Activated naive CD8-positive, alpha-beta T cell treated with anti-CD3 and anti-CD28 coated beads, Interleukin-2, amount 10 ng/mL, durations not matched to agents 7 days and 5 days (primary cell): ENCODE measurements at regions not wholly inside any gene's neighbourhood (a gene's known extent, or its start where the extent isn't known, plus 50 kb on each side); places are given as distances from the start of the nearest gene placed in this dataset.

Experiments used
- ATAC-seq: fragments of 150-1000 bp; cut with Tn5 transposase; one replicate; pipeline ENCODE4 v1.10.0; 2021; ENCODE audit warnings: low read depth, moderate library complexity
- POLR2A ChIA-PET: fragments of 350-600 bp; sonication (Branson Sonifier 250); formaldehyde crosslinking; loops from one replicate; lab custom pipeline; 2021; ENCODE audit warnings: antibody characterized with exemption; lab: Charles Lee
- DNase-seq: peaks from one replicate; pipeline ENCODE4 v3.0.0; 2021
- H3K27ac Mint-ChIP-seq: one replicate; pipeline ENCODE4 v1.8.0; 2022; ENCODE audit warnings: mild to moderate bottlenecking, mixed read lengths
- H3K27me3 Mint-ChIP-seq: one replicate; pipeline ENCODE4 v1.8.0; 2022; ENCODE audit warnings: mild to moderate bottlenecking, moderate library complexity, mixed read lengths
- H3K36me3 Mint-ChIP-seq: one replicate; pipeline ENCODE4 v1.8.0; 2021; ENCODE audit warnings: mild to moderate bottlenecking, mixed read lengths
- H3K4me1 Mint-ChIP-seq: one replicate; pipeline ENCODE4 v1.8.0; 2021; ENCODE audit warnings: mixed read lengths
- H3K4me3 Mint-ChIP-seq: one replicate; pipeline ENCODE4 v1.8.0; 2022; ENCODE audit warnings: mild to moderate bottlenecking, moderate library complexity, mixed read lengths
- H3K9me3 Mint-ChIP-seq: one replicate; pipeline ENCODE4 v1.8.0; 2021; ENCODE audit warnings: mixed read lengths

DNA sequence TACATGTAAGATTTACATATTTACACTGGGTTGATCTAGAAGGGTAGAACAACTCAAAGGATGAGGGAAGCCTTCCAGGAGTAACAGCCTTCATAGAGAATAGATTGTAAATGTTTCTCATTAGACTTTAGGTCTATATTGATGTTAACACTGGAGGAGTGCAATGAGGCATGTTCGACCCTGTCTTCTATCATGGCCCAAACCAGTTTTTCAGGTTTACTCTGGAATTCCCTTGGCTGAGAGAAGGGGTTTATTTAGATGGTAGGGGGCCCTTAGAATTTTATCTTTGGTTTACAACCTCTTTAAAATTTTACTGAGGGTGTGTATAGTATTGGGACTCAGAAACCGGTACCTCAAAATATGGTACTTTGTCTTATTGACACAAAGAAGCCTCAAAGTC, 634.9 kb upstream of the PIK3C3 start:
- POLR2A ChIA-PET = no interaction called here
- Mint-ChIP-seq H3K36me3 (no peaks in the 10 kb centered on the region), H3K27me3 (no peaks in the 10 kb centered on the region), H3K27ac (no peak overlapping the region), H3K9me3 (peaks cover 1% of the 10 kb centered on the region), H3K4me3 (no peak overlapping the region), H3K4me1 (no peaks in the 10 kb centered on the region)
- no peak for DNase-seq
- no peak for ATAC-seq

DNA sequence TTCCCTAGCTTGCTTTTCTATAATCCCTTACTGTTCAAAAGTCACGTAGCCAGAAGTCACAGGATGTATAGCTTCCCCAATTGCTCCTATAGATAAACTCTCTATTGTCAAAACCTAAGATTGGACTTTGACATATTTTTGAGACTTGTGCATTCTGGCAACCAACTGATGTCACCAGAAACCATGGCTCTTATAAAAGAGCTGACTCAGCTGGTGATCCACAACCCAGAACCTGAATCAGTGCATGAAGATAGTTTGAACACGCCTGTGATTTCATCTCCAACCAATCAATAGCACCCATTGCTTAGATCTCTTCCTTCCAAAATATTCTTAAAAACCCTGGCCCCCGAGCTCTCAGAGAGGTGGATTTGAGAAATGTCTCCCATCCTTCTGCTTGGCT, 639.9 kb upstream of the PIK3C3 start:
- H3K36me3 Mint-ChIP-seq = no peaks in the 10 kb centered on the region
- no peaks in the 10 kb centered on the region for H3K27me3 Mint-ChIP-seq
- DNase-seq (no peak), ATAC-seq (no peak)
- no peak overlapping the region for H3K4me3 Mint-ChIP-seq
- no peak overlapping the region for H3K27ac Mint-ChIP-seq
- no peaks in the 10 kb centered on the region for H3K4me1 Mint-ChIP-seq
- no peaks in the 10 kb centered on the region for H3K9me3 Mint-ChIP-seq
- POLR2A ChIA-PET = no interaction called here

DNA sequence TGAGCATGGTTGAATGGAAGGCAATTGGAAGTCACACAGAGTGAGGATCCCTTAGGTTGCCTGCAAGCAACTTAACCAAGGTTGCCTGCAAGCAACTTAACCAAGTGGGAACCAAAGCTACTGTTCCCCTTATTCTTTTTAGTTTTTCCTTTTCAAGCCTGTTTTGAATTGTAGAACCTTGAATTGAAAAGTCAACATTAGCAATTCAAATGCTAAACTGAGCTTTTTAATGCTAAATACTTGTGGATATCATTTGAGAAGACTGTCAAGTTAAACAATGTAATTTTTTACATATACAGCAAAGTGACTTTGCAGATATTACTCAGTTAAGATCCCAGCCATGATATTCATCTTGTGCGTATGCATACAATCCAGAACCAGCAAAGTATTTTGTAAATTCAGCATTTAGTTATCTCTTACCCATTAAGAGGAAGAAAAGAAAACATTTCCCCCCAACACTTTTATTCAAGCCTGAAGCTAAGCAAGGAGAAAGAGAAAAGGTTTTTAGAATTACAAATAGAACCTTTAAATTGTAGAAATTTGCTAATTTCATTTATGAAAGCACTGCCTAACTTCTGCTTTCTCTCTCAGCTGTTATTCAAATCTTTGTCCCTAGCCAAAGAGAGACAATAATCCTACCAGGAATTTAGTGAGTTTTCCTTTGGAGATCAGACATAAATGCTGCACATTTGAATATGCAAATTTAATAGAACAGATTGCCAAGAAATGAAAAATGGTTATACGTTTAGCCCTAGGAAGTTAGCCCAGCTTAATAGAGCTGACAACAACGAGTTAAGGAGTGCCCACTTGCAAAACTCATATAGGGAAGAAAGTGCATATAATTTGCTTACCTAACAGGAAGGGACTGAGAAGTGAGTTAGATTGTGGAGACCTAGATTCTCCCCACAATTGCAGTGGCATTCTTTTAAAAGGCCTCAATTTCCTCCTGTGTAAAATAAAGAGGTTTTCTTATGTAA, 643.2 kb upstream of the PIK3C3 start:
- no peak for ATAC-seq
- H3K4me3 Mint-ChIP-seq = no peak overlapping the region
- POLR2A ChIA-PET = no interaction called here
- DNase-seq = no peak
- H3K27me3 Mint-ChIP-seq = no peaks in the 10 kb centered on the region
- H3K27ac Mint-ChIP-seq = no peak overlapping the region
- H3K4me1 Mint-ChIP-seq = no peaks in the 10 kb centered on the region
- H3K9me3 Mint-ChIP-seq = no peaks in the 10 kb centered on the region
- H3K36me3 Mint-ChIP-seq = no peaks in the 10 kb centered on the region

DNA sequence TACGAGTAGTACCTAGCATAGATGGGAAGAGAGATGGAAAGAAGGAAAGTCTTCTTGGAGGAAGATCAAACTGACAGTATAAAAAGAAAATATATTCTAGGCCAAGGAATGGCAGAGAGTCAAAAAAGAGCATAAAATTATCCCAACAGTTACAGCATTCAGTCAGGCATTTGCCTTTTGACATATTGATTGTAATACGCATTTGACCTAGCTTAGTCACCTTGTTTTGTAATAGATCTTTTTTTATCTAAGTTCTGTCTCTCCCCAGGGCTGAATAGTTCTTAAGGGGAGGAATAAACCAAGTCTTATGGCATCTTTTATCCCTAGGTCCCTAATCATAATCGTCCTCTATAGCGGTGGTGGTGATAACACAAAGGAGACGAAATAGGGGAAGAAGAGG, 657.3 kb upstream of the PIK3C3 start:
- DNase-seq (no peak), ATAC-seq (no peak)
- POLR2A ChIA-PET = no interaction called here
- Mint-ChIP-seq H3K9me3 (peaks cover 4% of the 10 kb centered on the region), H3K4me3 (no peak overlapping the region), H3K4me1 (no peaks in the 10 kb centered on the region), H3K36me3 (no peaks in the 10 kb centered on the region), H3K27me3 (no peaks in the 10 kb centered on the region), H3K27ac (no peak overlapping the region)

DNA sequence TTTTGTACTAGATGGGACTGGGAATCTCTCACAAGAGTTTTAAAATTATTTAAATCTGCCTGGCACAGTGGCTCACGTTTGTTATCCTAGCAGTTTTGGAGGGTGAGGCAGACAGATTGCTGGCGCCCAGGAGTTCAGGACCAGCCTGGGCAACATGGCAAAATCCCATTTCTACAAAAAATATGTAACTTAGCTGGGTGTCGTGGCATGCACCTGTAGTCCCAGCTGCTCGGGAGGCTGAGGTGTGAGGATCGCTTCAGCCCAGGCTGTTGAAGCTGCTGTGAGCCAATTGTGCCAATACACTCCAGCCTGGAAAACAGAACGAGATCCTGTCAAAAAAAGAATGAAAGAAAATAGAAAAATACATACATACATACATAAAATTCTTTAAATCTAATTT, 685.7 kb upstream of the PIK3C3 start:
- no peak overlapping the region for H3K27ac Mint-ChIP-seq
- POLR2A ChIA-PET = no interaction called here
- no peak for DNase-seq
- H3K9me3 Mint-ChIP-seq = peaks cover 7% of the 10 kb centered on the region
- no peaks in the 10 kb centered on the region for H3K4me1 Mint-ChIP-seq
- H3K36me3 Mint-ChIP-seq = no peaks in the 10 kb centered on the region
- no peaks in the 10 kb centered on the region for H3K27me3 Mint-ChIP-seq
- ATAC-seq = no peak
- H3K4me3 Mint-ChIP-seq = no peak overlapping the region

DNA sequence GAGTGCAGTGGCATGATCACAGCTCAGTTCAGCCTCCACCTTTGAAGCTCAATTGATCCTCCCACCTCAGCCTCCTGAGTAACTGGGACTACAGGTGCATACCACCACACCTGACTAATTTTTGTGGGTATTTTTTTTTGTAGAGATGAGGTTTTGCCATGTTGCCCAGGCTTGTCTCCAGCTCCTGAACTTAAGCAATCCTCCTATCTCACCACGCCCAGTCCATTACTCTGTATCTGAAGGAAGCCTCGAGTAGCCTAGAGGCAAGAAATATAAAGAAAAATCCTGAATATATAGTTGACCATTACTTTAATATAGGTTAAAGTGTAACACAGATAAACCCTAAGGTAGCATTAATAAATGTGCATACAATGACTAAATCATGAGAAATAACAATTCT, 686.8 kb upstream of the PIK3C3 start:
- ATAC-seq (no peak), DNase-seq (no peak)
- no peak overlapping the region for H3K4me3 Mint-ChIP-seq
- H3K9me3 Mint-ChIP-seq = peaks cover 7% of the 10 kb centered on the region
- H3K4me1 Mint-ChIP-seq = no peaks in the 10 kb centered on the region
- POLR2A ChIA-PET = no interaction called here
- no peaks in the 10 kb centered on the region for H3K36me3 Mint-ChIP-seq
- no peak overlapping the region for H3K27ac Mint-ChIP-seq
- H3K27me3 Mint-ChIP-seq = no peaks in the 10 kb centered on the region

DNA sequence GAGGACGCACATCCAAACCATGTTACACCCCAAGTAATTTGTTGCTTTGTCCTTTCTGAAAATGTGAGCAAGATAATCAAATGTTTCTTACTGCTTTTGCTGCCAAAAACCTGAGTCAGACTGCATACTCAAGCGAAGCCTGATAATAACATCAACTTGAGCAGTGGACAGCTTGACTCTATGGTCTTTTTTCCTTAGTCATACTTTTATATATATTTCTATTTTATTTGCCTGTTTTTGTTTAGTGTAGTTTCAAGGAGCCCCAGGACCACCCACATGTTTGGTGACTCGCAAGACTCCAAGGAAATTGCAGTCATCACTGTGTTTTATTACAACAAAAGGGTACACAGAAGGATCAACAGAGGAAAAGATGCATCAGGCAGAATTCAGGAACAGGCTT, 688.4 kb upstream of the PIK3C3 start:
- DNase-seq (no peak), ATAC-seq (no peak)
- no peaks in the 10 kb centered on the region for H3K27me3 Mint-ChIP-seq
- H3K27ac Mint-ChIP-seq = no peak overlapping the region
- no peaks in the 10 kb centered on the region for H3K4me1 Mint-ChIP-seq
- no peak overlapping the region for H3K4me3 Mint-ChIP-seq
- no peaks in the 10 kb centered on the region for H3K36me3 Mint-ChIP-seq
- peaks cover 8% of the 10 kb centered on the region for H3K9me3 Mint-ChIP-seq
- POLR2A ChIA-PET = no interaction called here

DNA sequence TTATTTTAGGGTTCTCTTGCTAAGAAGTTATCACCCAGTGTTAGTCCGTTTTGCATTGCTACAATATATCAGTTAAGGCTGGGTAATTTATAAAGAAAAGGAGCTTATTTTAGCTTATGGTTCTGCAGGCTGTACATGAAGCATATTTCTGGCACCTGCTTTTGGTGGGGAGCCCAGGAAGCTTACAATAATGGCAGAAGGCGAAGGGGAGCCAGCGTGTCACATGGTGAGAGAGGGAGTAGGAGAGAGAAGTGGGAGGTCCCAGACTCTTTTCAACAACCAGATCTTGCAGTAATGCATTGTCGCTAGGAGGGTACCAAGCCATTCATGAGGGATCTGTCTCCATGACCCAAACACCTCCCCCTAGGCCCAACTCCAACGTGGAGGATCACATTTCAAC, 688.8 kb upstream of the PIK3C3 start:
- no peak for ATAC-seq
- H3K4me3 Mint-ChIP-seq = no peak overlapping the region
- H3K27ac Mint-ChIP-seq = no peak overlapping the region
- POLR2A ChIA-PET = no interaction called here
- peaks cover 8% of the 10 kb centered on the region for H3K9me3 Mint-ChIP-seq
- H3K4me1 Mint-ChIP-seq = no peaks in the 10 kb centered on the region
- no peaks in the 10 kb centered on the region for H3K27me3 Mint-ChIP-seq
- no peak for DNase-seq
- no peaks in the 10 kb centered on the region for H3K36me3 Mint-ChIP-seq

DNA sequence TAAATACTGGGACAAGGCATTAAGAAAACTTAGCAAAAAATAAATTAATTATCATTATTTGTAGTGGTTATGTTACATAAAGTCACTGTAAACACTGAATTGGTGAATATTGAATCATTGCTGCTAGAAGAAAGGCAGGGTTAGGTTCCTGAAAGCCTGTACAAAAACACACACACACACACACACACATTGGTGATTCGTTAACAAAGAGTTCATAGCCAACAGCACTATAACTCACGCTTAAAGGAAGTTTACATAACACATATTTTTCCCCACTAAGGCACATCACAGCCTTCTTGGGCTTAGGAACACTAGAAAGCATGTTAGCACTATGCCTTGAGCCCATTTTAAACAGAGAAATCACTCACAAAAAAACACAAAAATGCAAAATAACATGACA, 690.0 kb upstream of the PIK3C3 start:
- Mint-ChIP-seq H3K4me1 (no peaks in the 10 kb centered on the region), H3K27me3 (no peaks in the 10 kb centered on the region), H3K9me3 (peaks cover 7% of the 10 kb centered on the region), H3K27ac (no peak overlapping the region), H3K4me3 (no peak overlapping the region), H3K36me3 (no peaks in the 10 kb centered on the region)
- no peak for DNase-seq
- no peak for ATAC-seq
- POLR2A ChIA-PET = no interaction called here

DNA sequence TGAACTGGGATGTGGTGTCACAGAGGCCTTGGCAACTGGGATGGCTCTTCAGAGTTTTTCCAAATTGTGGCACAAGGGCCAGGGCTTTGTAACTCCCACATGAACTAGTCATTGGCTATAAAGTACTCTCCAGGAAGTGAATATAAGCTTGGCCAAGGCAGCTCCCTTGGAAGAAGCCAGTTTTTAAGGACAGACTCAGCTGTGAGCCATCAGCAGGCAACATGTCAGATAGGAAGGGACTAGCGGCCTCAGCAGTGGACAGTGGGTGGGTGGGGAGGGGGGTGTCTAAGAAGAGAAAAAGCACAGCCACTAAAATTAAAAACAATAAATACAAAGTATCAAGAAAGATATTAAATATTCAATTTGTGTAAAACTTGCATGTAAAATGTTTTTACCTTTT, 691.1 kb upstream of the PIK3C3 start:
- ATAC-seq = no peak
- Mint-ChIP-seq H3K9me3 (peaks cover 7% of the 10 kb centered on the region), H3K27ac (no peak overlapping the region), H3K36me3 (no peaks in the 10 kb centered on the region), H3K27me3 (no peaks in the 10 kb centered on the region), H3K4me3 (no peak overlapping the region), H3K4me1 (no peaks in the 10 kb centered on the region)
- DNase-seq = no peak
- POLR2A ChIA-PET = no interaction called here

DNA sequence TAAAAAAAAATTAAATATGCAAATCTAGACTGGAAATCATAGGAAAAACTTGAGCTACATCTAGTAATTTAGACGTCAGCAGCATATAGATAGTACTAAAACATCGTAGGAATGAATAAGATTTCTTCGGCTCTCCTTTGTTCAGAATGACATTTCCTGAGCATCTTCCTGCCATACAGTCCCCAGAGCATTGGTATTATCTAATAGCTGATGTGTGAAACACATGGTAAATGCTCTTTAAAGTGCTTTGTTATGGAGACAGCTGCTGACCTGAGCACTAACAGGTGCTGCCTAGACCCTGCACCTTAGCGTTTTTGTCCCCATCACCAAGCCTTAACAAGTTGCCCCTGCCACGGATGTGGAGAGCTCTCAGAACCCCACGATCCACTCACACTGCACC, 692.3 kb upstream of the PIK3C3 start:
- DNase-seq (no peak), ATAC-seq (no peak)
- POLR2A ChIA-PET = no interaction called here
- H3K36me3 Mint-ChIP-seq = no peaks in the 10 kb centered on the region
- no peak overlapping the region for H3K4me3 Mint-ChIP-seq
- no peaks in the 10 kb centered on the region for H3K27me3 Mint-ChIP-seq
- H3K9me3 Mint-ChIP-seq = peaks cover 3% of the 10 kb centered on the region
- no peaks in the 10 kb centered on the region for H3K4me1 Mint-ChIP-seq
- H3K27ac Mint-ChIP-seq = no peak overlapping the region

DNA sequence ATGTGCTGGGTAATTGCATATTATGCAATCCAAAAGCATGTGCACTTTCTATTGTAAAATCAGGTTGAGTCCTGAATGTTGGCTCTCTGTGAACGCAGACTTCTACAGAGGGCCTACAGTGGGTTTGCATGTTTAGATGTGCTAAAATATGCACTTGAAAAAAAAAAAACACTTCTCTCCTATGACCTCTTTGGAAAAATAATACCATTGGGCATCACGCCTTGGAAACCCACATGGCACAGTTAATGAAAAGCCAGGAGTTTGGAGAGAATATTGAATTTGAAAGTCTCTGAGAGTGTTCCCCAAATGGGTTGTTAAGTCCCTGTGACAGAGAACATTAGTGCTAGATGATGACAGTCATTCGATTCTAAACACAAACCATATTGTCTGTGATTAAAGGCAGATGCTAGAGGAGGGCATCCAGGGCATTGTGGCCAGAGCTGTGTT, 710.4 kb upstream of the PIK3C3 start:
- H3K9me3 Mint-ChIP-seq = no peaks in the 10 kb centered on the region
- no peak for DNase-seq
- no peak overlapping the region for H3K4me3 Mint-ChIP-seq
- no peaks in the 10 kb centered on the region for H3K4me1 Mint-ChIP-seq
- H3K27me3 Mint-ChIP-seq = no peaks in the 10 kb centered on the region
- H3K27ac Mint-ChIP-seq = no peak overlapping the region
- ATAC-seq = no peak
- no peaks in the 10 kb centered on the region for H3K36me3 Mint-ChIP-seq
- POLR2A ChIA-PET = no interaction called here

DNA sequence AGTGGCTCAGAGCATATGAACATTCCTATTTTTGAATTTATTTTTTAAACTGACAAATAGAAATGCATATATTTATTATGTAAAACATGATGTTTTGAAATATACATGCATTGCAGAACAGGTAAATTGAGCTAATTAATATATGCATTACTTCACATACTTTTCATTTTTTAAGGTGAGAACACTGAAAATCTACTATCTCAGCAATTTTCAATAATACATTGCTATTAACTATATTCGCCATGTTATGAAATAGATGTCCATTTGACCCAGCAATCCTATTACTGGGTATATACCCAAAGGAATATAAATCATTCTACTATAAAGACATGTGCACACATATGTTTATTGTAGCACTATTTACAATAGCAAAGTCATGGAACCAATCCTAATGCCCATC, 717.7 kb upstream of the PIK3C3 start:
- no peaks in the 10 kb centered on the region for H3K4me1 Mint-ChIP-seq
- no peak overlapping the region for H3K4me3 Mint-ChIP-seq
- no peaks in the 10 kb centered on the region for H3K27me3 Mint-ChIP-seq
- H3K9me3 Mint-ChIP-seq = no peaks in the 10 kb centered on the region
- DNase-seq (no peak), ATAC-seq (no peak)
- POLR2A ChIA-PET = no interaction called here
- H3K27ac Mint-ChIP-seq = no peak overlapping the region
- H3K36me3 Mint-ChIP-seq = no peaks in the 10 kb centered on the region

DNA sequence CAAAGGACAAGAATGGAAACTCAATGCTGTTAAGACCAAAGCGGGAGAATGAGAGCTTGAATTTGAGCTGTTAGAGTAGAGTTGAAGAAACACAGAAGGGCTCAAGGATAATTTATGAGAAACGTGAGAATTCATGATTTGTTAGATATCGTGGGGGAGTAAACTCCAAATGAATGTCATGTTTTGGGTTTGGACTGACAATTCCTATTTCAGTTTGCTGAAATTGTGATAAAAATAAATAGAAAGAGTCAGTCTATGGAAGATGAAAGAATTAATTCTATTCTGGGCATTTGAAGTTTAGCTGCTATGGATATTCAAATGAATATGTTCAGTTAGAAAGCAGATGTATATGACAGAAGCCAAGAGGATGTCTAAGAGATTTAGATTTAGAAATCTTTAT, 723.4 kb upstream of the PIK3C3 start:
- no peak for ATAC-seq
- Mint-ChIP-seq H3K36me3 (no peaks in the 10 kb centered on the region), H3K4me3 (no peak overlapping the region), H3K9me3 (peaks cover 1% of the 10 kb centered on the region), H3K27ac (no peak overlapping the region), H3K27me3 (no peaks in the 10 kb centered on the region), H3K4me1 (no peaks in the 10 kb centered on the region)
- no peak for DNase-seq
- POLR2A ChIA-PET = no interaction called here
